H1 (cell line): ENCODE measurements at regions not wholly inside any gene's neighbourhood (a gene's known extent, or its start where the extent isn't known, plus 50 kb on each side); places are given as distances from the start of the nearest gene placed in this dataset.

Experiments used
- CTCF ChIA-PET: fragments of 300-600 bp; sonication (Branson Sonifier 250); formaldehyde crosslinking; loops from one replicate; lab custom pipeline; 2021; ENCODE audit not compliant: partially characterized antibody; lab: Charles Lee
- POLR2A ChIA-PET: fragments of 300-600 bp; sonication (Branson Sonifier 250); formaldehyde crosslinking; loops from one replicate; lab custom pipeline; 2021; ENCODE audit warnings: inconsistent platforms; ENCODE audit not compliant: partially characterized antibody; lab: Charles Lee
- DNase-seq, 2 experiments: peaks; one replicate each; pipeline versions ENCODE4 v3.0.0 to v3.0.0-alpha.2; 2010 to 2022; ENCODE audit warnings: low spot score in 2 of 2, low read depth in 1 of 2, mixed read lengths in 1 of 2
- FAIRE-seq: peaks from 2 replicates; lab custom pipeline; 2011; peaks lifted over from hg19 to GRCh38; lab: Jason Lieb, UNC
- H2AFZ ChIP-seq: 2 replicates; pipeline ENCODE4 v1.8.1; 2012; ENCODE audit warnings: low read length, inconsistent platforms
- H2AK5ac ChIP-seq: 2 replicates; pipeline ENCODE4 v1.6.1; 2013; ENCODE audit warnings: low read depth, low read length
- H2BK120ac ChIP-seq: replicated peaks from 2 replicates; pipeline ENCODE3; 2013; ENCODE audit warnings: low read depth, low read length, inconsistent platforms
- H2BK12ac ChIP-seq: 2 replicates; pipeline ENCODE4 v1.6.1; 2013; ENCODE audit warnings: low read depth, low read length
- H2BK15ac ChIP-seq: 2 replicates; pipeline ENCODE4 v1.6.1; 2013; ENCODE audit warnings: low read length
- H2BK20ac ChIP-seq: 2 replicates; pipeline ENCODE4 v1.6.1; 2013; ENCODE audit warnings: low read length
- H2BK5ac ChIP-seq: 2 replicates; pipeline ENCODE4 v1.6.1; 2013; ENCODE audit warnings: low read depth, low read length
- H3K14ac ChIP-seq: 2 replicates; pipeline ENCODE4 v1.6.1; 2013; ENCODE audit warnings: inconsistent platforms; ENCODE audit not compliant: insufficient read length
- H3K18ac ChIP-seq: 2 replicates; pipeline ENCODE4 v1.6.1; 2013; ENCODE audit warnings: low read length; ENCODE audit errors: extremely low read depth
- H3K23ac ChIP-seq: 2 replicates; pipeline ENCODE4 v1.6.1; 2013; ENCODE audit warnings: inconsistent platforms; ENCODE audit not compliant: insufficient read length
- H3K23me2 ChIP-seq: 2 replicates; pipeline ENCODE4 v1.6.1; 2013; ENCODE audit warnings: low read depth, low read length
- H3K27ac ChIP-seq: 2 replicates; pipeline ENCODE4 v1.6.1; 2011; ENCODE audit warnings: low read depth, low read length, inconsistent platforms
- H3K27me3 ChIP-seq, 4 experiments: replicated peaks in 1 of 4; 1 replicate in 1 of 4; 2 replicates in 3 of 4; pipeline versions ENCODE4 v1.6.1 to v1.8.1; 2011 to 2013; ENCODE audit warnings: low read length in 3 of 4, mild to moderate bottlenecking in 3 of 4, inconsistent platforms in 2 of 4, mixed read lengths in 2 of 4, moderate library complexity in 1 of 4; ENCODE audit not compliant: control insufficient read depth in 3 of 4, insufficient read depth in 3 of 4; ENCODE audit errors: extremely low read depth in 1 of 4
- H3K36me3 ChIP-seq, 4 experiments: 2 replicates each; pipeline versions ENCODE4 v1.6.1 to v1.8.1; 2011 to 2013; ENCODE audit warnings: mild to moderate bottlenecking in 4 of 4, low read length in 3 of 4, moderate library complexity in 2 of 4, control low read depth in 1 of 4, inconsistent platforms in 1 of 4; ENCODE audit not compliant: insufficient read depth in 4 of 4, control insufficient read depth in 2 of 4
- H3K4ac ChIP-seq: replicated peaks from 2 replicates; pipeline ENCODE3; 2013; ENCODE audit warnings: low read length, low read depth, mixed read lengths, inconsistent platforms; ENCODE audit not compliant: insufficient read length
- H3K4me1 ChIP-seq, 4 experiments: replicated peaks in 1 of 4; 1 replicate in 1 of 4; 2 replicates in 3 of 4; pipeline versions ENCODE4 v1.6.1 to v1.8.1; 2011 to 2013; ENCODE audit warnings: low read length in 3 of 4, inconsistent platforms in 2 of 4, mixed read lengths in 1 of 4; ENCODE audit not compliant: insufficient read depth in 4 of 4, control insufficient read depth in 3 of 4
- H3K4me2 ChIP-seq, 2 experiments: 2 replicates each; pipeline versions ENCODE4 v1.6.1 to v1.8.1; 2011 to 2013; ENCODE audit warnings: low read depth in 2 of 2, low read length in 2 of 2, control low read depth in 1 of 2, inconsistent platforms in 1 of 2, mild to moderate bottlenecking in 1 of 2; ENCODE audit not compliant: insufficient read depth in 1 of 2
- H3K4me3 ChIP-seq, 4 experiments: fragments of 200-600, 300-600 bp in 1 of 4; sonication (generic), shearing (Covaris generic), sonication (Bioruptor Twin) in 1 of 4; 2 replicates each; pipeline versions ENCODE4 v1.5.1 to v1.8.1; 2011 to 2016; ENCODE audit warnings: low read length in 4 of 4, low read depth in 3 of 4, control low read depth in 2 of 4, inconsistent platforms in 2 of 4, mild to moderate bottlenecking in 2 of 4, mixed read lengths in 1 of 4, moderate library complexity in 1 of 4; ENCODE audit not compliant: insufficient read depth in 2 of 4; ENCODE audit errors: extremely low read depth in 1 of 4
- H3K56ac ChIP-seq: replicated peaks from 2 replicates; pipeline ENCODE3; 2013; ENCODE audit warnings: low read depth, mild to moderate bottlenecking, mixed read lengths, low read length, inconsistent platforms; ENCODE audit not compliant: insufficient read length
- H3K79me1 ChIP-seq: 2 replicates; pipeline ENCODE4 v1.6.1; 2013; ENCODE audit warnings: low read depth, low read length, control low read depth
- H3K79me2 ChIP-seq, 2 experiments: 2 replicates each; pipeline versions ENCODE4 v1.6.1 to v1.8.1; 2012 to 2013; ENCODE audit warnings: low read length in 2 of 2, mild to moderate bottlenecking in 2 of 2, inconsistent platforms in 1 of 2; ENCODE audit not compliant: insufficient read depth in 2 of 2, control insufficient read depth in 1 of 2
- H3K9ac ChIP-seq, 4 experiments: replicated peaks in 1 of 4; 1 replicate in 1 of 4; 2 replicates in 3 of 4; pipeline versions ENCODE4 v1.6.1 to v1.8.1; 2011 to 2013; ENCODE audit warnings: low read depth in 3 of 4, low read length in 3 of 4, control low read depth in 2 of 4, mild to moderate bottlenecking in 2 of 4, moderate library complexity in 2 of 4, inconsistent platforms in 1 of 4; ENCODE audit errors: extremely low read depth in 1 of 4
- H3K9me3 ChIP-seq, 2 experiments: 2 replicates each; pipeline versions ENCODE4 v1.6.1 to v1.8.1; 2012 to 2013; ENCODE audit warnings: mild to moderate bottlenecking in 2 of 2, moderate library complexity in 2 of 2, control low read depth in 1 of 2, inconsistent platforms in 1 of 2, low read depth in 1 of 2, low read length in 1 of 2, mixed read lengths in 1 of 2; ENCODE audit not compliant: insufficient read depth in 2 of 2
- H4K20me1 ChIP-seq, 2 experiments: replicated peaks in 1 of 2; 2 replicates each; pipeline versions ENCODE3 to v1.8.1; 2011 to 2013; ENCODE audit warnings: inconsistent platforms in 2 of 2, low read length in 2 of 2, mild to moderate bottlenecking in 1 of 2; ENCODE audit not compliant: insufficient read depth in 2 of 2, control insufficient read depth in 1 of 2
- H4K5ac ChIP-seq: 2 replicates; pipeline ENCODE4 v1.6.1; 2013; ENCODE audit warnings: low read length, low read depth, mixed read lengths, inconsistent platforms; ENCODE audit not compliant: insufficient read length
- H4K8ac ChIP-seq: 2 replicates; pipeline ENCODE4 v1.8.0; 2013; ENCODE audit warnings: mild to moderate bottlenecking, moderate library complexity, low read length, inconsistent platforms; ENCODE audit not compliant: insufficient read depth; ENCODE audit errors: extremely low read depth
- H4K91ac ChIP-seq: replicated peaks from 2 replicates; pipeline ENCODE3; 2013; ENCODE audit warnings: low read length, mixed read lengths, inconsistent platforms; ENCODE audit not compliant: insufficient read length
- BACH1 ChIP-seq: IDR thresholded peaks from 2 replicates; pipeline ENCODE4 v1.6.1; 2012; ENCODE audit warnings: low read length, improper control_type of control experiment
- EGR1 ChIP-seq: IDR thresholded peaks from 2 replicates; pipeline ENCODE4 v1.6.1; 2011; ENCODE audit warnings: low read depth, low read length, borderline replicate concordance
- FOSL1 ChIP-seq: IDR thresholded peaks from 2 replicates; pipeline ENCODE4 v1.6.1; 2011; ENCODE audit warnings: mild to moderate bottlenecking, low read depth, low read length, moderate library complexity; ENCODE audit not compliant: insufficient read depth
- HDAC6 ChIP-seq: IDR thresholded peaks from one replicate; pipeline ENCODE4 v1.7.1; 2012; ENCODE audit warnings: low read depth, mild to moderate bottlenecking, inconsistent platforms, low read length, moderate library complexity
- KDM4A ChIP-seq: IDR thresholded peaks from one replicate; pipeline ENCODE4 v1.7.1; 2012; ENCODE audit warnings: low read depth, mild to moderate bottlenecking, moderate library complexity, low read length, inconsistent platforms; ENCODE audit not compliant: severe bottlenecking
- PHF8 ChIP-seq: fragments of 200-600 bp; sonication (generic); conservative IDR thresholded peaks from 2 replicates; pipeline ENCODE4 v1.7.1; 2012; ENCODE audit warnings: low read depth, mild to moderate bottlenecking, inconsistent platforms, low read length, moderate library complexity
- RFX5 ChIP-seq: IDR thresholded peaks from 2 replicates; pipeline ENCODE4 v1.6.1; 2011; ENCODE audit warnings: low read depth, low read length, improper control_type of control experiment, borderline replicate concordance
- SIX5 ChIP-seq: IDR thresholded peaks from 2 replicates; pipeline ENCODE4 v1.6.1; 2011; ENCODE audit warnings: mild to moderate bottlenecking, low read depth, low read length
- SRF ChIP-seq: IDR thresholded peaks from 2 replicates; pipeline ENCODE4 v1.6.1; 2011; ENCODE audit warnings: mild to moderate bottlenecking, low read depth, low read length, moderate library complexity
- SUZ12 ChIP-seq: fragments of 200-600 bp; sonication (generic); IDR thresholded peaks from 2 replicates; pipeline ENCODE4 v1.6.1; 2012; ENCODE audit warnings: mild to moderate bottlenecking, inconsistent platforms, low read length, moderate library complexity, mixed read lengths
- TAF1 ChIP-seq: IDR thresholded peaks from 2 replicates; pipeline ENCODE4 v1.6.1; 2011; ENCODE audit warnings: mild to moderate bottlenecking, low read depth, low read length
- TBP ChIP-seq: IDR thresholded peaks from 2 replicates; pipeline ENCODE4 v1.6.1; 2011; ENCODE audit warnings: low read depth, low read length, improper control_type of control experiment
- TEAD4 ChIP-seq: IDR thresholded peaks from 2 replicates; pipeline ENCODE4 v1.6.1; 2012; ENCODE audit warnings: low read depth, low read length, inconsistent platforms, mixed read lengths
- WGBS, 2 experiments: shearing (Covaris generic) in 1 of 2; methylation state at CpG; one replicate each; pipeline versions ENCODE4 v1.1.6 to v1.1.7; 2013 to 2015; ENCODE audit warnings: low lambda C conversion rate in 2 of 2, mixed read lengths in 2 of 2, inconsistent platforms in 1 of 2, low coverage in 1 of 2, missing lambda C conversion rate in 1 of 2; ENCODE audit not compliant: insufficient replicate concordance in 2 of 2, insufficient coverage in 1 of 2, insufficient read length in 1 of 2; ENCODE audit errors: extremely low coverage in 1 of 2, missing lambda C conversion rate in 1 of 2; 5-methylcytosine and 5-hydroxymethylcytosine counted together

- Histone ChIP-seq H2AK5ac (no peak overlapping the region), H3K36me3 (no peaks in the 10 kb centered on the region), H2BK12ac (no peak overlapping the region), H3K27me3 (no peaks in the 10 kb centered on the region), H4K5ac (no peak overlapping the region), H3K9ac (no peak overlapping the region), H3K4ac (no peak overlapping the region), H4K91ac (no peak overlapping the region), H4K8ac (no peak overlapping the region), H3K18ac (no peak overlapping the region)
- CTCF ChIA-PET = interaction anchor here (1.1 kb wide), 1 partner anchor 13 kb away, joined by 3 read pairs; no protein-coding TSS in a partner anchor
- WGBS, 2 experiments = 93% methylated on average over 3 of the region's 3 CpGs; no CpG with 5 or more reads in 1 of the 2 experiments
- TF ChIP-seq FOSL1 (no peak), SIX5 (no peak), SUZ12 (no peak), RFX5 (no peak), PHF8 (no peak), EGR1 (no peak), TBP (no peak), KDM4A (no peak), TEAD4 (no peak), SRF (no peak), TAF1 (no peak), HDAC6 (no peak), BACH1 (no peak)
- TF ChIP-seq, all 59 proteins: peak for 0
- H2AFZ ChIP-seq = no peak overlapping the region
- H3K9me3 ChIP-seq = no peaks in the 10 kb centered on the region
- H3K79me2 ChIP-seq = no peaks in the 10 kb centered on the region
- no peak overlapping the region for H3K23ac ChIP-seq
- no peak overlapping the region for H3K27ac ChIP-seq
- H4K20me1 ChIP-seq = no peaks in the 10 kb centered on the region
- no peak overlapping the region for H2BK120ac ChIP-seq
- no peak overlapping the region for H2BK5ac ChIP-seq
- POLR2A ChIA-PET = no interaction called here
- H2BK15ac ChIP-seq = no peak overlapping the region
- no peak overlapping the region for H3K4me3 ChIP-seq
- H3K14ac ChIP-seq = no peak overlapping the region
- no peak for FAIRE-seq
- no peak overlapping the region for H3K56ac ChIP-seq
- no peak overlapping the region for H2BK20ac ChIP-seq
- H3K79me1 ChIP-seq = no peaks in the 10 kb centered on the region
- no peaks in the 10 kb centered on the region for H3K4me1 ChIP-seq
- no peaks in the 10 kb centered on the region for H3K23me2 ChIP-seq
- no peak for DNase-seq
- no peak overlapping the region for H3K4me2 ChIP-seq
These were observed 906.7 kb upstream of the CHORDC1 start for GRCh38 chr11:91129596-91129995.
